Mesenchymal stem cell (in vitro differentiated cells and primary cell): ENCODE measurements at regions not wholly inside any gene's neighbourhood (a gene's known extent, or its start where the extent isn't known, plus 50 kb on each side); places are given as distances from the start of the nearest gene placed in this dataset.
"Not testable (repeated sequence)": the region's sequence is repeated elsewhere in the genome, so short reads cannot be mapped to it uniquely, and the experiment has no call there.

Experiments used
- DNase-seq: peaks from one replicate; pipeline ENCODE4 v3.0.0-alpha.2; 2013
- H2AFZ ChIP-seq: one replicate; pipeline ENCODE4 v1.6.1; 2013; ENCODE audit warnings: low read depth, mild to moderate bottlenecking, control low read depth, inconsistent platforms, low read length, moderate library complexity
- H2AK5ac ChIP-seq: 2 replicates; pipeline ENCODE4 v1.6.1; 2013; ENCODE audit warnings: low read length, moderate library complexity, mild to moderate bottlenecking, inconsistent platforms; ENCODE audit not compliant: severe bottlenecking
- H2BK120ac ChIP-seq: one replicate; pipeline ENCODE4 v1.6.1; 2013; ENCODE audit warnings: low read depth, mild to moderate bottlenecking, inconsistent platforms, low read length, moderate library complexity
- H2BK12ac ChIP-seq, 2 experiments: one replicate each; pipeline ENCODE4 v1.6.1; 2013; ENCODE audit warnings: inconsistent platforms in 2 of 2, low read length in 2 of 2, mild to moderate bottlenecking in 2 of 2, moderate library complexity in 2 of 2, control low read depth in 1 of 2
- H2BK15ac ChIP-seq: one replicate; pipeline ENCODE4 v1.6.1; 2013; ENCODE audit warnings: mild to moderate bottlenecking, low read depth, inconsistent platforms; ENCODE audit not compliant: poor library complexity, severe bottlenecking
- H2BK5ac ChIP-seq: 2 replicates; pipeline ENCODE4 v1.6.1; 2013; ENCODE audit warnings: low read depth, mild to moderate bottlenecking, low read length, control low read depth, inconsistent platforms; ENCODE audit not compliant: poor library complexity, severe bottlenecking
- H3K14ac ChIP-seq, 2 experiments: one replicate each; pipeline ENCODE4 v1.6.1; 2013; ENCODE audit warnings: inconsistent platforms in 2 of 2, low read length in 2 of 2, control low read depth in 1 of 2, mild to moderate bottlenecking in 1 of 2, moderate library complexity in 1 of 2
- H3K18ac ChIP-seq, 2 experiments: one replicate each; pipeline ENCODE4 v1.6.1; 2013; ENCODE audit warnings: inconsistent platforms in 2 of 2, low read length in 2 of 2, control low read depth in 1 of 2, low read depth in 1 of 2, mild to moderate bottlenecking in 1 of 2
- H3K23ac ChIP-seq, 2 experiments: one replicate each; pipeline ENCODE4 v1.6.1; 2013; ENCODE audit warnings: inconsistent platforms in 2 of 2, low read length in 2 of 2, mild to moderate bottlenecking in 2 of 2, moderate library complexity in 2 of 2, control low read depth in 1 of 2
- H3K27ac ChIP-seq: 2 replicates; pipeline ENCODE4 v1.5.1; 2013; ENCODE audit warnings: mild to moderate bottlenecking, moderate library complexity, low read length, control low read depth, inconsistent platforms; ENCODE audit not compliant: poor library complexity, severe bottlenecking
- H3K27me3 ChIP-seq, 2 experiments: 2 replicates each; pipeline versions ENCODE4 v1.6.1 to v1.7.0; 2013; ENCODE audit warnings: low read length in 2 of 2, mild to moderate bottlenecking in 2 of 2, moderate library complexity in 2 of 2, control low read depth in 1 of 2, inconsistent platforms in 1 of 2; ENCODE audit not compliant: control insufficient read depth in 1 of 2, insufficient read depth in 1 of 2
- H3K36me3 ChIP-seq, 2 experiments: 2 replicates each; pipeline versions ENCODE4 v1.6.1 to v1.7.0; 2013; ENCODE audit warnings: low read length in 2 of 2, control low read depth in 1 of 2, inconsistent platforms in 1 of 2, low read depth in 1 of 2, mild to moderate bottlenecking in 1 of 2; ENCODE audit not compliant: insufficient read depth in 2 of 2, control insufficient read depth in 1 of 2
- H3K4ac ChIP-seq, 2 experiments: one replicate each; pipeline ENCODE4 v1.6.1; 2013; ENCODE audit warnings: inconsistent platforms in 2 of 2, low read length in 2 of 2, mild to moderate bottlenecking in 2 of 2, moderate library complexity in 2 of 2, control low read depth in 1 of 2, low read depth in 1 of 2
- H3K4me1 ChIP-seq: 2 replicates; pipeline ENCODE4 v1.6.1; 2013; ENCODE audit warnings: low read depth, low read length, control low read depth; ENCODE audit not compliant: control insufficient read depth, insufficient read depth
- H3K4me2 ChIP-seq: 2 replicates; pipeline ENCODE4 v1.6.1; 2013; ENCODE audit warnings: low read length, mild to moderate bottlenecking, inconsistent platforms; ENCODE audit not compliant: poor library complexity, severe bottlenecking
- H3K4me3 ChIP-seq, 2 experiments: 2 replicates each; pipeline versions ENCODE4 v1.5.1 to v1.7.0; 2013; ENCODE audit warnings: low read length in 2 of 2, mild to moderate bottlenecking in 2 of 2, control low read depth in 1 of 2, low read depth in 1 of 2; ENCODE audit not compliant: insufficient read depth in 1 of 2
- H3K79me1 ChIP-seq: replicated peaks from 2 replicates; pipeline ENCODE4 v1.6.1; 2013; ENCODE audit warnings: mild to moderate bottlenecking, control low read depth, low read length, inconsistent platforms; ENCODE audit not compliant: poor library complexity, severe bottlenecking
- H3K9ac ChIP-seq: 2 replicates; pipeline ENCODE4 v1.7.0; 2013; ENCODE audit warnings: mild to moderate bottlenecking, low read length, moderate library complexity
- H3K9me3 ChIP-seq: 2 replicates; pipeline ENCODE4 v1.7.0; 2013; ENCODE audit warnings: mild to moderate bottlenecking, low read length; ENCODE audit not compliant: control insufficient read depth
- H4K8ac ChIP-seq: one replicate; pipeline ENCODE4 v1.6.1; 2013; ENCODE audit warnings: inconsistent platforms, mild to moderate bottlenecking, low read length, moderate library complexity
- H4K91ac ChIP-seq: one replicate; pipeline ENCODE4 v1.6.1; 2013; ENCODE audit warnings: mild to moderate bottlenecking, low read length, inconsistent platforms
- WGBS: methylation state at CpG from one replicate; pipeline ENCODE4 v1.1.7; 2013; ENCODE audit warnings: mixed read lengths; 5-methylcytosine and 5-hydroxymethylcytosine counted together

DNA sequence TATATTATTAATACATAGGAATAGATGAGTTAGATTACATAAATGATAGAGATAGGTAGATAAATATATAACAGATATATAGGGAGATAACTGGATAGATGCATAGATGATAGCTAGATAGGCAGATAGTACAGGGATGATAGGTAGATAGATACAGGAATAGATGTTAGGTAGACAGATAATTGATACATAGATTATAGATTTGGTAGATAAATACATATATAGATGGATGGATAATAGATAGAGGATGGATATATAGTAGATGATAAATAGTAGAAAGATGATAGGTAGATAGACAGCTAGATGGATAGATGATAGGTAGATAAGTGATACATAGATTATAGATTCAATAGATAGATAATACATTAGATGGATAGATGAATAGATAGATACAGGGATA, 283.6 kb downstream of the SHOX start:
- Histone ChIP-seq H3K36me3 (no peaks in the 10 kb centered on the region), H4K8ac (no peak overlapping the region), H3K9ac (no peak overlapping the region), H3K14ac (no peak overlapping the region), H3K9me3 (no peaks in the 10 kb centered on the region), H3K4ac (no peak overlapping the region), H2BK120ac (no peak overlapping the region), H3K4me1 (no peaks in the 10 kb centered on the region), H2BK15ac (no peak overlapping the region), H2AFZ (no peak overlapping the region), H3K23ac (no peak overlapping the region), H3K79me1 (no peaks in the 10 kb centered on the region), H3K4me3 (no peak overlapping the region), H3K18ac (no peak overlapping the region), H4K91ac (no peak overlapping the region), H2BK12ac (no peak overlapping the region), H3K4me2 (no peak overlapping the region), H3K27me3 (no peaks in the 10 kb centered on the region), H2AK5ac (no peak overlapping the region), H2BK5ac (peak overlapping the region; percentile 86), H3K27ac (no peak overlapping the region)
- DNase-seq = no peak

DNA sequence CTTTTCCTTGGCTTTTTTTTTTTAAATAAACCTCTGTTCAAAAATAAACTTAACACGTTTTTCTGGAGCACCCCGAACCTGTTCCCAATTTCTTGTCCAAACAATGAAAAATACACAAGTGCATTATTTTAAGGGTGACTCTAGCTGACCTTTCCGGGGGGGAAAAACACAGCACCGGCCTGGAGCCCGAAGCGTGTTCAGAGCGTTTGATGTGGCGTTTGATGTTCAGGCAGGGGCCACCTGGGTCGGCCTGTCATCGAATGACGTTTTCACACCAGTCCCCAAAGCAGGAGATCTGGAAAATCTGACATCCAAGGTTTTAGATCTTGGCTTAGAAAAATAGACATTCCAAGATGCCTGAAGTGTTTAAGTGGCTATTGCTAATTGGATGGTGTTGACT, 282.1 kb downstream of the SHOX start:
- no peak overlapping the region for H4K8ac ChIP-seq
- 84% methylated on average over 11 of the region's 11 CpGs for WGBS
- no peak overlapping the region for H3K4me3 ChIP-seq
- no peaks in the 10 kb centered on the region for H3K79me1 ChIP-seq
- H2BK12ac ChIP-seq = no peak overlapping the region
- no peak overlapping the region for H2BK15ac ChIP-seq
- no peak overlapping the region for H2BK5ac ChIP-seq
- H2AK5ac ChIP-seq = no peak overlapping the region
- H2AFZ ChIP-seq = no peak overlapping the region
- no peaks in the 10 kb centered on the region for H3K9me3 ChIP-seq
- H3K9ac ChIP-seq = no peak overlapping the region
- H3K23ac ChIP-seq = no peak overlapping the region
- no peak overlapping the region for H3K4me2 ChIP-seq
- H3K36me3 ChIP-seq = no peaks in the 10 kb centered on the region
- H3K27me3 ChIP-seq = no peaks in the 10 kb centered on the region
- H3K27ac ChIP-seq = no peak overlapping the region
- no peak overlapping the region for H3K18ac ChIP-seq
- no peak overlapping the region for H3K4ac ChIP-seq
- no peak overlapping the region for H4K91ac ChIP-seq
- H3K4me1 ChIP-seq = no peaks in the 10 kb centered on the region
- H2BK120ac ChIP-seq = no peak overlapping the region
- DNase-seq = no peak
- H3K14ac ChIP-seq = no peak overlapping the region

DNA sequence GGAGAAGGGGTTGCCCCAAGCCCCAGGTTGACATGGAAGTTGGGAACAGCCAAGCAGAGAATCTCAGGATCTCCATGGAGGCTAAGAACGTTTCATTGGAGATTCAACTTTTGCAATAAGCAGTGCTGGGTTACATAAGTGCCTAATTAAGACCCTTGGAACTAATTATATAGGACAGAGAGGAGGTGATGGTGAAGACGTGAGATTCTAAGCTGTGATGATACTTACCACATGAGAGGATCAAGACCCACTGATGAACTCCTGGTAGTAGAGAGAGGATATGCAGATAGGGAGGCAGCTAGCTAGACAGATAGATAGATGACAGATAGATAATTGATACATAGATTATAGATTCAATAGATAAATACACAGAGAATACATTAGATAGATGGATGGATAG, 278.5 kb downstream of the SHOX start:
- H3K4ac ChIP-seq, H3K18ac ChIP-seq, H2AFZ ChIP-seq, H2BK15ac ChIP-seq, H3K9ac ChIP-seq, H3K4me1 ChIP-seq, H3K9me3 ChIP-seq, H3K27ac ChIP-seq, H3K27me3 ChIP-seq, H3K14ac ChIP-seq, H2BK5ac ChIP-seq, H3K36me3 ChIP-seq, DNase-seq, H3K79me1 ChIP-seq, H4K91ac ChIP-seq, H3K4me3 ChIP-seq, H3K23ac ChIP-seq, H2AK5ac ChIP-seq, H4K8ac ChIP-seq, H2BK120ac ChIP-seq, H3K4me2 ChIP-seq, H2BK12ac ChIP-seq: not testable (repeated sequence)
- 54% methylated on average over 2 of the region's 2 CpGs for WGBS

DNA sequence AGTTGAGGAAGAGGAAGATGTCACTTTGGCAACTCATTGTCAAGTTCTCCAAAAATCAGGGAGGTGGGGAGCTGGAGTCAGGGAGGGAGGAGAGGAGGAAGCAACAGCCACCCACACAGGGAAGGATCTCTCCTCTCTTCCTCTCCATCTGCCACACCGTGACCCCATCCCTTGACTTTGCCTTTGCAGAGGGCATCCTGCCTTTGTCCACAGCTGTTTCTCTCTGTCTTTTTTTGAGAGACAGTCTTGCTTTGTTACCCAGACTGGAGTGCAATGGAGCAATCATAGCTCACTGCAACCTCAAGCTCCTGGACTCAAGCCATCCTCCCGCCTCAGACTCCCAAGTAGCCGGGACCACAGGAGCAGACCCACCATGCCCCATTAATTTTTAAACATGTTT, 276.0 kb downstream of the SHOX start:
- no peak for DNase-seq
- Histone ChIP-seq H3K27ac (no peak overlapping the region), H3K14ac (no peak overlapping the region), H3K4me3 (no peak overlapping the region), H3K18ac (no peak overlapping the region), H3K4me2 (no peak overlapping the region), H3K9ac (no peak overlapping the region), H2BK12ac (no peak overlapping the region), H4K8ac (no peak overlapping the region), H3K36me3 (no peaks in the 10 kb centered on the region), H3K9me3 (no peaks in the 10 kb centered on the region), H2BK5ac (no peak overlapping the region), H3K4me1 (no peaks in the 10 kb centered on the region), H3K4ac (no peak overlapping the region), H2AK5ac (no peak overlapping the region), H3K23ac (no peak overlapping the region), H4K91ac (no peak overlapping the region), H2BK120ac (no peak overlapping the region), H2AFZ (no peak overlapping the region), H3K27me3 (no peaks in the 10 kb centered on the region), H3K79me1 (no peaks in the 10 kb centered on the region), H2BK15ac (no peak overlapping the region)
- 85% methylated on average over 1 of the region's 3 CpGs for WGBS
